Endothelial cell of umbilical vein (primary cell): ENCODE measurements at regions not wholly inside any gene's neighbourhood (a gene's known extent, or its start where the extent isn't known, plus 50 kb on each side); places are given as distances from the start of the nearest gene placed in this dataset.
"Not testable (repeated sequence)": the region's sequence is repeated elsewhere in the genome, so short reads cannot be mapped to it uniquely, and the experiment has no call there.

Experiments used
- BruUV-seq: library from RNA; stranded (reverse); fragments of 400-500 nt; replicated peaks from 2 replicates; lab custom pipeline; 2021; lab: Mats Ljungman, UMichigan
- CTCF ChIA-PET: fragments of 300-600, 350-600 bp; sonication (Branson Sonifier 250); formaldehyde crosslinking; loops from one replicate; lab custom pipeline; 2021; ENCODE audit warnings: antibody characterized with exemption, inconsistent platforms; lab: Charles Lee
- POLR2A ChIA-PET: fragments of 300-600, 350-600 bp; sonication (Branson Sonifier 250); formaldehyde crosslinking; loops from one replicate; lab custom pipeline; 2021; ENCODE audit warnings: antibody characterized with exemption, inconsistent platforms; lab: Charles Lee
- DNase-seq: peaks from one replicate; pipeline ENCODE4 v3.0.0-alpha.2; 2011; ENCODE audit warnings: low read depth, low spot score
- FAIRE-seq: peaks from 2 replicates; lab custom pipeline; 2011; peaks lifted over from hg19 to GRCh38; lab: Jason Lieb, UNC
- H2AFZ ChIP-seq: 2 replicates; pipeline ENCODE4 v1.6.0; 2012; ENCODE audit warnings: low read depth, low read length, control low read depth, inconsistent platforms
- H3K27ac ChIP-seq: 2 replicates; pipeline ENCODE4 v1.5.1; 2011; ENCODE audit warnings: low read depth, mild to moderate bottlenecking, control low read depth, low read length, moderate library complexity; ENCODE audit not compliant: insufficient read depth
- H3K27me3 ChIP-seq, 2 experiments: 2 replicates each; pipeline versions ENCODE4 v1.6.0 to v1.6.1; 2011; ENCODE audit warnings: low read length in 2 of 2, mixed read lengths in 1 of 2; ENCODE audit not compliant: control insufficient read depth in 2 of 2, insufficient read depth in 2 of 2
- H3K36me3 ChIP-seq, 2 experiments: 2 replicates in 1 of 2; 3 replicates in 1 of 2; pipeline ENCODE4 v1.5.1; 2011; ENCODE audit warnings: low read length in 2 of 2, mild to moderate bottlenecking in 1 of 2, moderate library complexity in 1 of 2; ENCODE audit not compliant: control insufficient read depth in 2 of 2, insufficient read depth in 2 of 2; ENCODE audit errors: extremely low read depth in 1 of 2
- H3K4me1 ChIP-seq: 3 replicates; pipeline ENCODE4 v1.5.1; 2011; ENCODE audit warnings: mild to moderate bottlenecking, low read length; ENCODE audit not compliant: control insufficient read depth, insufficient read depth; ENCODE audit errors: extremely low read depth
- H3K4me2 ChIP-seq: 2 replicates; pipeline ENCODE4 v1.6.1; 2011; ENCODE audit warnings: low read length, control low read depth, mixed read lengths; ENCODE audit not compliant: insufficient read depth
- H3K4me3 ChIP-seq, 3 experiments: fragments of 200-600 bp in 1 of 3; sonication (generic), shearing (Covaris generic) in 1 of 3; replicated peaks in 1 of 3; 2 replicates each; pipeline ENCODE4 v1.5.1; 2011 to 2016; ENCODE audit warnings: control low read depth in 3 of 3, low read length in 3 of 3, mild to moderate bottlenecking in 2 of 3, inconsistent platforms in 1 of 3, low read depth in 1 of 3, moderate library complexity in 1 of 3; ENCODE audit not compliant: insufficient read depth in 1 of 3
- H3K79me2 ChIP-seq: 2 replicates; pipeline ENCODE4 v1.6.0; 2012; ENCODE audit warnings: low read length, inconsistent platforms; ENCODE audit not compliant: control insufficient read depth, insufficient read depth
- H3K9ac ChIP-seq: replicated peaks from 2 replicates; pipeline ENCODE3; 2011; ENCODE audit warnings: low read length, control low read depth; ENCODE audit not compliant: insufficient read depth; ENCODE audit errors: extremely low read depth
- H3K9me1 ChIP-seq: replicated peaks from 3 replicates; pipeline ENCODE4 v1.6.0; 2011; ENCODE audit warnings: mild to moderate bottlenecking, low read length; ENCODE audit not compliant: control insufficient read depth, insufficient read depth; ENCODE audit errors: extremely low read depth
- H3K9me3 ChIP-seq: replicated peaks from 2 replicates; pipeline ENCODE4 v1.5.1; 2012; ENCODE audit warnings: low read length, inconsistent platforms; ENCODE audit not compliant: control insufficient read depth, insufficient read depth
- H4K20me1 ChIP-seq: replicated peaks from 2 replicates; pipeline ENCODE3; 2011; ENCODE audit warnings: mild to moderate bottlenecking, low read length; ENCODE audit not compliant: control insufficient read depth, insufficient read depth; ENCODE audit errors: extremely low read depth
- CTCF ChIP-seq, 2 donors: IDR thresholded peaks; 1 replicate in 1 of 2; 2 replicates in 1 of 2; pipeline ENCODE4 v1.5.1; 2011; ENCODE audit warnings: low read length in 2 of 2, mild to moderate bottlenecking in 2 of 2, moderate library complexity in 2 of 2, control low read depth in 1 of 2, inconsistent platforms in 1 of 2, low read depth in 1 of 2; ENCODE audit not compliant: insufficient read depth in 1 of 2; ENCODE audit errors: extremely low read depth in 1 of 2
- EZH2 ChIP-seq: IDR thresholded peaks from 2 replicates; pipeline ENCODE4 v1.6.1; 2012; ENCODE audit warnings: borderline replicate concordance, low read depth, mild to moderate bottlenecking, moderate library complexity, low read length, inconsistent platforms; ENCODE audit not compliant: severe bottlenecking
- FOS ChIP-seq: IDR thresholded peaks from 2 replicates; pipeline ENCODE4 v1.6.1; 2011; ENCODE audit warnings: mild to moderate bottlenecking, low read length, moderate library complexity, borderline replicate concordance; ENCODE audit not compliant: insufficient read depth
- GATA2 ChIP-seq: IDR thresholded peaks from 2 replicates; pipeline ENCODE4 v1.7.0; 2011; ENCODE audit warnings: low read depth, mild to moderate bottlenecking, moderate library complexity, mixed read lengths, low read length; ENCODE audit not compliant: insufficient read length, insufficient read depth
- JUN ChIP-seq: IDR thresholded peaks from 2 replicates; pipeline ENCODE4 v1.6.1; 2011; ENCODE audit warnings: borderline replicate concordance, low read depth; ENCODE audit not compliant: insufficient read length, insufficient read depth
- MAX ChIP-seq: IDR thresholded peaks from 2 replicates; pipeline ENCODE4 v1.6.1; 2011; ENCODE audit not compliant: insufficient read depth, insufficient read length
- MYC ChIP-seq: IDR thresholded peaks from one replicate; pipeline ENCODE4 v1.6.1; 2011; ENCODE audit warnings: mild to moderate bottlenecking, low read depth, low read length
- POLR2A ChIP-seq: IDR thresholded peaks from 2 replicates; pipeline ENCODE4 v1.6.1; 2012; ENCODE audit warnings: low read depth, mild to moderate bottlenecking, control low read depth, low read length
- POLR2AphosphoS5 ChIP-seq: IDR thresholded peaks from 2 replicates; pipeline ENCODE4 v1.6.1; 2012; ENCODE audit warnings: low read depth, mild to moderate bottlenecking, control low read depth, low read length, moderate library complexity; ENCODE audit not compliant: insufficient read depth
- dilution Hi-C: fragments of 300-500 bp; cut with MboI; formaldehyde crosslinking; loops from one replicate; pipeline ENCODE4 v1.15.0; 2019; ENCODE audit warnings: low sequenced_read_pairs; ENCODE audit not compliant: extremely low pct_ligation_motif_present
- intact Hi-C: fragments of 100-400 bp; cut with micrococcal nuclease; formaldehyde crosslinking; loops from one replicate; pipeline ENCODE4 v1.10.0; 2022

GRCh38 chr12:124698211-124698997, 131.0 kb upstream of the NCOR2 start:
- Histone ChIP-seq H3K27me3 (peaks cover 0 to 1% of the 10 kb centered on the region in 2 experiments), H3K79me2 (no peaks in the 10 kb centered on the region), H3K9ac (no peak overlapping the region), H3K4me1 (peaks cover 22% of the 10 kb centered on the region), H2AFZ (no peak overlapping the region), H3K36me3 (no peaks in the 10 kb centered on the region), H3K4me2 (no peak overlapping the region), H3K9me1 (no peaks in the 10 kb centered on the region), H4K20me1 (no peaks in the 10 kb centered on the region), H3K9me3 (no peaks in the 10 kb centered on the region), H3K4me3 (no peak overlapping the region), H3K27ac (no peak overlapping the region)
- TF ChIP-seq EZH2 (no peak), JUN (no peak), POLR2AphosphoS5 (no peak), MYC (no peak), FOS (no peak), MAX (no peak), POLR2A (no peak), CTCF (IDR thresholded peaks at IDR 0.05; ENCODE audit: extremely low read depth in 1 of 2, insufficient read depth in 1 of 2, low read depth in 1 of 2, low read length in 2 of 2) (no peak), GATA2 (no peak)
- dilution Hi-C loops, result loop anchor here (25.0 kb wide), 1 partner anchor 136 kb away; the partner anchor contains the start of gene NCOR2
- POLR2A ChIA-PET, result no interaction called here
- intact Hi-C loops, result no loop called here
- CTCF ChIA-PET, result interaction anchor here (1.0 to 1.2 kb wide), 3 partner anchors 12 to 318 kb away, joined by 3 to 6 read pairs (median 3); no protein-coding TSS in a partner anchor
- FAIRE-seq, result no peak
- BruUV-seq, result no TSS peak
- no peak for DNase-seq

GRCh38 chr12:124697722-124698121, 130.3 kb upstream of the NCOR2 start:
- intact Hi-C loops, BruUV-seq: not testable (repeated sequence)

More at GRCh38 chr12:124697722-124698121, 130.3 kb upstream of the NCOR2 start:
- H3K36me3 ChIP-seq, H3K9me3 ChIP-seq, H2AFZ ChIP-seq, H4K20me1 ChIP-seq, DNase-seq, H3K9ac ChIP-seq, FAIRE-seq, H3K4me2 ChIP-seq, H3K79me2 ChIP-seq, H3K9me1 ChIP-seq, H3K27ac ChIP-seq, POLR2A ChIA-PET, H3K4me3 ChIP-seq, H3K27me3 ChIP-seq: not testable (repeated sequence)
- dilution Hi-C loops, result loop anchor here (25.0 kb wide), 1 partner anchor 135 kb away; the partner anchor contains the start of gene NCOR2
- CTCF ChIA-PET, result interaction anchor here (1.2 kb wide), 1 partner anchor 13 kb away, joined by 6 read pairs; no protein-coding TSS in a partner anchor
- peaks cover 22% of the 10 kb centered on the region for H3K4me1 ChIP-seq
